Activated T-cell treated with anti-CD3 and anti-CD28 coated beads, Interleukin-2, amount 50 U/mL, for 72 hours (primary cell): ENCODE measurements at regions not wholly inside any gene's neighbourhood (a gene's known extent, or its start where the extent isn't known, plus 50 kb on each side); places are given as distances from the start of the nearest gene placed in this dataset.
A peak's percentile ranks its signal among the peaks of the same experiment; 100 is the strongest.

ENCODE experiments used
- ATAC-seq, 2 donors: fragments of 150-1000 bp; cut with Tn5 transposase; replicated peaks in 1 of 2; 2 replicates each; pipeline ENCODE4 v1.10.0; 2021; ENCODE audit warnings: moderate library complexity in 2 of 2, mild to moderate bottlenecking in 1 of 2
- DNase-seq, 2 donors: peaks; one replicate each; pipeline ENCODE4 v3.0.0; 2021 to 2022; ENCODE audit warnings: mixed read lengths in 1 of 2
- H3K27ac Mint-ChIP-seq: one replicate; pipeline ENCODE4 v1.8.0; 2022; ENCODE audit warnings: mild to moderate bottlenecking, moderate library complexity, mixed read lengths
- H3K27me3 Mint-ChIP-seq: one replicate; pipeline ENCODE4 v1.8.0; 2022; ENCODE audit warnings: low read depth, mixed read lengths
- H3K36me3 Mint-ChIP-seq, 2 donors: one replicate each; pipeline ENCODE4 v1.8.0; 2022; ENCODE audit warnings: mixed read lengths in 2 of 2, mild to moderate bottlenecking in 1 of 2; ENCODE audit not compliant: insufficient read depth in 2 of 2
- H3K4me1 Mint-ChIP-seq: one replicate; pipeline ENCODE4 v1.8.0; 2022; ENCODE audit warnings: low read depth, mixed read lengths
- H3K4me3 Mint-ChIP-seq, 2 donors: one replicate each; pipeline ENCODE4 v1.8.0; 2022; ENCODE audit warnings: mild to moderate bottlenecking in 2 of 2, mixed read lengths in 2 of 2, moderate library complexity in 2 of 2
- H3K9me3 Mint-ChIP-seq, 2 donors: one replicate each; pipeline ENCODE4 v1.8.0; 2022; ENCODE audit warnings: mixed read lengths in 2 of 2

DNA sequence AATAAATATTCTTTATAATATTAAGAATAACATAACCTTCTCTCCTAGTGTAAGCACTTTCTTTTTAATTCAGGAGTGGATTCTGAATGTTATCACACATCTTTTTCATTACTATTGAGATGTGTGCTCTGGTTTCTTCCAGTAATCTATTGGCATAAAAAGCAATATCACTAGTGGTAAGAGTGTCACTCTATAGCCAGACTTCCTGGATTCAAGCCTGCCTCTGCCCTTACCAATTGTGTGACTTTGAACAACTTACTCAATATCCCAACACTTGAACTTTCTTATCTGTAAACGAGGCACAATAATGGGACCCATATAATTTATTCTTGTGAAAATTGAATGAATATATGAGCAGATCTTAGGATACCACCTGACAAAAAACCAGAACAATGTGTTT lies 71.0 kb downstream of the SEM1 start:
- no peak overlapping the region for H3K4me3 Mint-ChIP-seq
- no peak for ATAC-seq
- DNase-seq, result no peak
- no peak overlapping the region for H3K27ac Mint-ChIP-seq
- peaks cover 0 to 2% of the 10 kb centered on the region in 2 donors for H3K36me3 Mint-ChIP-seq
- H3K4me1 Mint-ChIP-seq, result no peaks in the 10 kb centered on the region
- H3K27me3 Mint-ChIP-seq, result no peaks in the 10 kb centered on the region
- H3K9me3 Mint-ChIP-seq, result no peaks in the 10 kb centered on the region

DNA sequence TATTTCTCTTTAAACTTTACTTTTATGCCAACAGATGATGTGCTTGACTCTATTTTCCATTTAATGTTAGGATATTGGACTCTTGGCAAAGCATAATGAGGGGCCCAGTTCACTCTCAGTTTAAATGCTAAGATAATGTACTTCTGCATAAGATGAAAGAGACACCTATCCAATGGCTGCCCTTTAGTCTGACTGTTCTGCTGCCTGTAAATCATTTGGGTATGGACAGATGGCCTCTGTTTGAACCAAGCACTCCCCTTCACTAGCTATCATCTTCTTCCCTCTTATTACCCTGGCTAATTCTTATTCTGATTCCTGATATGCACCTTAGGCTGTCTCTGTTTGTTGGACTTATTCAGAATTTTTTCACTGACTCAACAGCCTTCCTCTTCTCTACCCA lies 72.1 kb downstream of the SEM1 start:
- Mint-ChIP-seq H3K4me1 (no peaks in the 10 kb centered on the region), H3K27ac (no peak overlapping the region), H3K4me3 (no peak overlapping the region), H3K27me3 (no peaks in the 10 kb centered on the region), H3K9me3 (no peaks in the 10 kb centered on the region), H3K36me3 (peaks cover 0 to 2% of the 10 kb centered on the region in 2 donors)
- no peak for DNase-seq
- no peak for ATAC-seq

DNA sequence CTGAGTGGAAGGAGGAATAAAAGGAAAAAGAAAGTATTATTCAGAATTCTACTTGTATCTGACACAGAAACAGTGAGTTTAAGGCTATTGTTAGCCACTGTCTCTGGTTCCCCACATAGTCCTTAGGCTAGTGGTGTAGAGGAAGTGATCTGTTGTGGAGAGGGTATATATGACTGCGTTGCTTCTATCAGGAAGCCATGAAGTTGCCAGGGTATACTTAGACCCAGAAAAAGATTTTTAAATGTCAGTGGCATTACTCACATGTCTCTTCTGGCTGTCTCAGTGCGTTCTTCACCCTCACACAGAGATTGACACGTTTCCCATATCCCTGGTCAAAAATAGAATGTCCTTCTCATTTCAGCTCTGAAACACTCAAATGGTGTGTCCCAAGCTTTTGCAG lies 72.7 kb downstream of the SEM1 start:
- ATAC-seq (peak; percentile 27 to 30), DNase-seq (no peak)
- Mint-ChIP-seq H3K27me3 (no peaks in the 10 kb centered on the region), H3K4me3 (no peak overlapping the region), H3K9me3 (no peaks in the 10 kb centered on the region), H3K27ac (no peak overlapping the region), H3K36me3 (peaks cover 0 to 2% of the 10 kb centered on the region in 2 donors), H3K4me1 (no peaks in the 10 kb centered on the region)

DNA sequence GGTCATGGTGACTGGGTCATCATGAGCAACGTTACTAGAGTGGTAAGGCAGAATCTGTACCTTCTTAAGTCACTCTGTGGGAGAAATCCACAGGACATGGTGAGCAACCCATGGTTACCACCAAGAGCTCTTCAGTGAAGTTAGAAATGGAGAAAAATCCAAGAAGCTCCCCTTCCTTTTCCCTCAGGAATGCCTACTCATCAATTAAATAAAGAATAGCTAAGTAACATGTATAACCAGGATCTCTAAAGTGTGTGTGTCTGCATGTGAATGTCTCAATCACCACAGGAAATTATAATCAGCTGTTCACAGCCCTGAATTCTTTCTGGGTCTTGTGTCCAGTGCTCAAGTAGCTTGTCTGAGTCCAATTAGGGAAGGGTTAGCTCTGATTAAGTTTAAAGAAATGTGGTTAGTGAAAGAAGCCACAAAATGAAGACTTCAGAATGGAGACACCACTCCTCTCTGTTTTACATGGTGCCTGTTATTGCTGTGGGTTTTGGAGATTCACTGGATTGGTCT lies 73.2 kb downstream of the SEM1 start:
- H3K4me3 Mint-ChIP-seq, result no peak overlapping the region
- no peak overlapping the region for H3K27ac Mint-ChIP-seq
- H3K36me3 Mint-ChIP-seq, result peaks cover 0 to 2% of the 10 kb centered on the region in 2 donors
- no peaks in the 10 kb centered on the region for H3K9me3 Mint-ChIP-seq
- ATAC-seq, result no peak
- no peak for DNase-seq
- H3K4me1 Mint-ChIP-seq, result no peaks in the 10 kb centered on the region
- H3K27me3 Mint-ChIP-seq, result no peaks in the 10 kb centered on the region

DNA sequence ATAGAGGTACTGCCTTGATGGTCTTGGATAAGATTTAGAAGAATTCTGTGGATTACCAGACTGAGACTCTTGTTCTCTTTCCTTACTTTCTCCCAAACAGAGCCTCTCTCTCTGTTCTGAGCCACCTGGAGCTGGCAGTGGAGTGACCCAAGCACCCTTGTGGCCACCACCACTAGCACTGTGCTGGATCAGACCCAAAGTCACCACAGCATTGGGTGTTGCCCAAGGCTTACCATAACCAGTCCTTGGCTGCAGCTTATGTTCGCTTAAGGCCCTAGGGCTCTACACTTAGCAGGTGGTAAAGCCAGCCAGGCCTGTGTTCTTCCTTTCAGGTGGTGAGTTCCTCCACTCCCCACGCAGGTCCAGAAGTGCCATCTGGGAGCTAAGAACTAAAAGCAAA lies 79.8 kb downstream of the SEM1 start:
- no peak overlapping the region for H3K27ac Mint-ChIP-seq
- peaks cover 4 to 14% of the 10 kb centered on the region in 2 donors for H3K9me3 Mint-ChIP-seq
- no peaks in the 10 kb centered on the region for H3K4me1 Mint-ChIP-seq
- peaks cover 0 to 1% of the 10 kb centered on the region in 2 donors for H3K36me3 Mint-ChIP-seq
- no peaks in the 10 kb centered on the region for H3K27me3 Mint-ChIP-seq
- DNase-seq (no peak), ATAC-seq (no peak)
- no peak overlapping the region for H3K4me3 Mint-ChIP-seq

DNA sequence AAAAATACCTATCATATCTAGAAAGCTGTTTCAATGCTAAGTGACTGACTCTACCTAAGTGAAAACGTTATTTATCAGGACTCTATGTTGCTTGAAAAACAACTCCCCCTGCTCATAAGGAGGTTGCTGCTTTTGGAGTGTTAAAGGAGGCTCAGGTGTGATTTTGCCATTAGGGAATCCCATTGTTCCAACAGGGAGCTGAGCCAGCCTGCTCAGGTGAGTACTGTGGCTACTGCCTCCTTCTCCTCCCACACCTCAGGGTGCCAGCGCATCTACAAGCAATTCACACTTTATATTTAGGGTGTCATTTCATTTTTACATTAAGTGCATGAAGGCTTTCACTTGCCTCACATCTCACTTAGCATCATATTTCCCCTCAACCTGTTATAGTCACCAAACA lies 84.7 kb downstream of the SEM1 start:
- Mint-ChIP-seq H3K36me3 (peaks cover 2 to 4% of the 10 kb centered on the region in 2 donors), H3K4me3 (no peak overlapping the region), H3K27me3 (no peaks in the 10 kb centered on the region), H3K27ac (no peak overlapping the region), H3K9me3 (peaks cover 8 to 16% of the 10 kb centered on the region in 2 donors), H3K4me1 (no peaks in the 10 kb centered on the region)
- ATAC-seq (no peak), DNase-seq (no peak)

GRCh38 chr7:96621932-96622331 lies 87.7 kb downstream of the SEM1 start:
- peaks cover 4% of the 10 kb centered on the region in 2 donors for H3K36me3 Mint-ChIP-seq

GRCh38 chr7:96614154-96614867 lies 95.3 kb downstream of the SEM1 start:
- H3K9me3 Mint-ChIP-seq, result peaks cover 11 to 23% of the 10 kb centered on the region in 2 donors
- H3K4me3 Mint-ChIP-seq, result no peak overlapping the region
- ATAC-seq, result no peak
- no peak overlapping the region for H3K27ac Mint-ChIP-seq
- H3K4me1 Mint-ChIP-seq, result no peaks in the 10 kb centered on the region
- no peak for DNase-seq
- H3K36me3 Mint-ChIP-seq, result peaks cover 0 to 2% of the 10 kb centered on the region in 2 donors
- peaks cover 3% of the 10 kb centered on the region for H3K27me3 Mint-ChIP-seq

More at GRCh38 chr7:96621932-96622331, 87.7 kb downstream of the SEM1 start:
- Mint-ChIP-seq H3K9me3 (peaks cover 8 to 9% of the 10 kb centered on the region in 2 donors), H3K4me1 (no peaks in the 10 kb centered on the region), H3K4me3 (no peak overlapping the region), H3K27ac (no peak overlapping the region), H3K27me3 (no peaks in the 10 kb centered on the region)
- DNase-seq (no peak), ATAC-seq (no peak)

GRCh38 chr7:96612034-96612433 lies 97.6 kb downstream of the SEM1 start:
- Mint-ChIP-seq H3K9me3 (peaks cover 6 to 16% of the 10 kb centered on the region in 2 donors), H3K4me3 (no peak overlapping the region), H3K27ac (no peak overlapping the region), H3K4me1 (no peaks in the 10 kb centered on the region), H3K27me3 (peaks cover 15% of the 10 kb centered on the region), H3K36me3 (no peaks in the 10 kb centered on the region)
- DNase-seq (no peak), ATAC-seq (no peak)

GRCh38 chr7:96605045-96605716 lies 104.5 kb downstream of the SEM1 start:
- no peaks in the 10 kb centered on the region for H3K4me1 Mint-ChIP-seq
- H3K27me3 Mint-ChIP-seq, result peaks cover 35% of the 10 kb centered on the region
- no peak overlapping the region for H3K27ac Mint-ChIP-seq
- H3K36me3 Mint-ChIP-seq, result no peaks in the 10 kb centered on the region
- H3K4me3 Mint-ChIP-seq, result no peak overlapping the region
- ATAC-seq, result no peak
- H3K9me3 Mint-ChIP-seq, result no peaks in the 10 kb centered on the region
- no peak for DNase-seq

DNA sequence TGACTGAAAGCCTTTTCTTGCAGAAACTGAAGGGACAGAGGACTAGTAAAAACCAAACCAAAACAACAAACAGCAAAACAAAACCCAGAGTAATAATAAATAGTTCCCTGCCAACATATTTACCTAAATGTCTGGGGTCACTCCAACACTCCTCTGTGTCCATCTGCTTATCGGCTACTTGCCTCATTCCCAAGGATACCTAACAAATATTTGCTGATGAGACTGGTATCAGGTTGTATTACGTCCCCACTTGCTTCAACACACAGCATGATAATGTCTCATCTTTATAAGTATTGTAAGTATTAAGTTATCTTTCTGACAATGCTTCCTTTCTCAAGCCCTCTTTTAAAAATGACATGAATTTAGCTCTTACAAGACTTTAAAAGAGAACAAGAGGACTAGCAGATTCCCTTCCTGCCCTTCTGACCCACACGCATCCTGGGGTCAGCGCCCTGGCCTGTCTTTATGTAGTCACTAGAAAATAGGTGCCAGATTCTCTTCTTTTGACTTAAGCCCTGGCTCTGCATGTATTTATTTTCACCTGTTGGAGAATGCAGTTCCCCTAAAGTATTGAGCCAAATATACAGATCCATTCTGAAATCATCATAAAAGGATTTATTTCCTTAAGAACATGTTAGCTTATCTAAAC lies 110.2 kb downstream of the SEM1 start:
- Mint-ChIP-seq H3K27ac (peak overlapping the region; percentile 13), H3K27me3 (peaks cover 14% of the 10 kb centered on the region), H3K9me3 (no peaks in the 10 kb centered on the region), H3K4me3 (no peak overlapping the region), H3K36me3 (no peaks in the 10 kb centered on the region), H3K4me1 (no peaks in the 10 kb centered on the region)
- DNase-seq (no peak), ATAC-seq (no peak)

DNA sequence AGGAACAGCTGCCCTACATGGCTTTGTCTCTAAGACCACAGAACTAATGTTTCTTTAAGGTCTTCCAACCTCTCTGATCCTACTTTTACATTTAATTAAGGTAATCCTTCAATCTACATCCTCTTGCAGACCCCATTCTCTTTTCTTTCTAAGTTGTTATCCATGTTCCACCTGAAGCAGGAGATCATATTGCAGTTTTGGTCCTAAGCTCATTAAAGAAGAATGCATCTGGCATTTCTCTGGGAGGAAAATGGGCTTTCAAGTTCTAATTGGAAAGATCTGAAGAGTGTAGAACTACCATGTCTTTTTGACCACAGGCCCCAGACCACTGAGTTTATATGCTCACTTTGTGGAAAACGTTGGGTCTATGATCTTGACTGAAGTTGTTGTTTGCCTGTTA lies 111.2 kb downstream of the SEM1 start:
- peaks cover 14% of the 10 kb centered on the region for H3K27me3 Mint-ChIP-seq
- H3K9me3 Mint-ChIP-seq, result no peaks in the 10 kb centered on the region
- H3K27ac Mint-ChIP-seq, result no peak overlapping the region
- no peaks in the 10 kb centered on the region for H3K4me1 Mint-ChIP-seq
- no peaks in the 10 kb centered on the region for H3K36me3 Mint-ChIP-seq
- no peak overlapping the region for H3K4me3 Mint-ChIP-seq
- ATAC-seq, result no peak
- no peak for DNase-seq

GRCh38 chr7:96596120-96596826 lies 113.4 kb downstream of the SEM1 start:
- Mint-ChIP-seq H3K4me1 (no peaks in the 10 kb centered on the region), H3K27me3 (peaks cover 16% of the 10 kb centered on the region), H3K27ac (no peak overlapping the region), H3K9me3 (no peaks in the 10 kb centered on the region), H3K4me3 (no peak overlapping the region), H3K36me3 (no peaks in the 10 kb centered on the region)
- DNase-seq, result no peak
- ATAC-seq, result no peak
